Muscle of back (tissue), 3 donors: ENCODE measurements at regions not wholly inside any gene's neighbourhood (a gene's known extent, or its start where the extent isn't known, plus 50 kb on each side); places are given as distances from the start of the nearest gene placed in this dataset.

Experiments used
- DNase-seq, 3 donors: peaks; one replicate each; pipeline versions ENCODE4 v3.0.0 to v3.0.0-alpha.2; 2013

DNA sequence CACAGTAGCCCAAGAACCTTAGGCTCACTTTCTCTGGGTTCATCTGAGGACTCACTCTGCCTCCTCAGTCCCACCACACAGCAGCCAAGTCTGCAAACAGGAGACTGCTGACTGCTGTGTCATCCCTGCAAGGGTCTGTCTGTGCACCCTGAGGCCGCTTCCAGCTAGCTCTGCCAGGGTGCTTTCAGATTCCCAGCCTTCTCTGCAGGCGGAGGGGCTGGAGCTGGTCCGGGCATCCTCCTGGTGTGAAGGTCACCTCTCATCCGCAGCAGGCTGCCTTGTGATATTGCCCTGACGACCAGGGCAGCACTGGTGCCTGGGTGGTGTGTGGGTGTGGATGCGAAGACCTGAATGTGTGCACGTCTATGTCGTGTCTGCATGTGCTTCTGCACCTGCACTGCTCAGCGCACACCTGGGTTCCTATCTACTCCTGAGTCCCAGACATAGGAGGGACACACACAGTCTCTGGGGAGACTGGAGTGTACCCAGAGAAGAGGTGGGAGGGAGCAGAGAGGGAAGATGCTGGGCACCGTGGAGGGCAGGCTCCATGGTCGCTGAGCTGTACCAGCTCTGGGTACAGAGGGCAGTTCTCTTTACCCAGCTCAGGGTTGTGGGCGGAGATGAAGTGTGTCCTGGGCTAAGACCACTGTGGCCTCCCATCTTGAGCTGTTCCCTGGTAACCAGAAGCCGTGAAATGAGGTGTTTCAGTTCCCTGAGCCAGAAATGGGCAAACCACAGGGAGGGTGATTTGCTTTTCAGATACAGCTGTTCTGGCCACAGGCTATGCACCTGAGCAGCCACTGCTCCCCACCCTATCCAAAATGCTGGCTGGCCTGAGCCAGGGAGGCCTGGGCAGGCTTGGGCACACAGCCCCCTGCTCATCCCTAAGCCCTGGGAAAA is 160.9 kb upstream of the CSF3R start:
- no peak for DNase-seq

DNA sequence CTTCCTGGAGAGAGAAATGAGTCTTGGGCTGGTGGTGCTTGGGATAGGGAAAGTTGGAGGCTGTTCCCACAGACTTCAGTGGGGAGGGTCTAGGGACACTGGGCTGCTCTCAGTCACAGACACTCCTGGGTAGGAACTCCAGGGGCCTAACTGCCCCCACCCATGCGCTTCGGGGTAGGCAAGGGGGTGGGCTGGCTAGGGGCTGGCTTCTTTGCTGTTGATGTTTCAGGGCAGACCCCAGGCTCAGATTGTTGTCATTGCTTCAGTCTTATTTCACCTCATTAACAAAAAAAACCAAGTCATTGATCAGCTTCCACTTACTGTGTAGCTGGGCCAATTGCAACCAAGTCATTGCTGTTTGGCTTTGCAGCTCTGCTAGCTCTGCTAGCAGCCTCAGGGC is 160.1 kb upstream of the CSF3R start:
- DNase-seq = no peak

DNA sequence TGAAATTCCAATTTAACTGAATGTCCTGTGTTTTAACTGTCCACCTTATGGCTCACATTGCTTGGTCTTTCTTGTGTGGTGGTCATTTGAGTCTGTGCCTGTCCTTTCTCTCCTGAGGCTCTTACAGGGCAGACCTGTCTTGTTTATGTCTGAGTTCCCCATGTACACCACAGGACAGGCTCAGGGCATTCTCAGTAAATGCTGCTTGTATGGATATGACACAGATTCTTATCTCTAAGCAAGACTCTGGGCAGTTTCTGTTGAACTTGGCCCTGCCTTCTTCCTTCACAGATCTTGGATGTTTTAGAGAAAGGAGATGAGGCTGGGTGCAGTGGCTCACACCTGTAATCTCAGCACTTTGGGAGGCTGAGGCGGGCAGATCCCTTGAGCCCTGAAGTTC is 159.1 kb upstream of the CSF3R start:
- no peak for DNase-seq

GRCh38 chr1:36639461-36639860 is 156.7 kb upstream of the CSF3R start:
- no peak for DNase-seq

- DNase-seq = no peak
Observed at GRCh38 chr1:36638268-36638667, 155.6 kb upstream of the CSF3R start.

- no peak for DNase-seq
Observed at GRCh38 chr1:36636206-36636605, 153.5 kb upstream of the CSF3R start.

GRCh38 chr1:36635284-36635683 is 152.6 kb upstream of the CSF3R start:
- DNase-seq = no peak

DNA sequence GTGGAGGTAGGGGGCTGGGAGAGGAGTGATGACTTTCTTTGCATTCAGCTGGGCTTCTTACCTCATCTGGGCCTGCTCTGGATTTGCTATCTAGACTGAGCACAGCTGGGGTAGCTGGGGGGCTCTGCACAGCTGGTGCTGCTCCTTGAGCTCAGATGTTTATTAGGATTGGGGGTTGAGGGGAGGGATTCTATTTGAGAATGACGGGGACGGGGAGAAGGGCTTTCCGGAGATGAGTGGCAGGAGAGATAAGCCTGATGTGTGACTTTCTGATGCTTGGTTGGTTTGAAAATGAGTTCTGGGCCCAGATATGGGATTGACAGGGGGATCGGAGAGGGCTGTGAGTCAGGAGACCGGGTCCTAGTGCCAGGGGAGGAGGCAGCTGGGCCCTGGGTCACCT is 146.1 kb upstream of the CSF3R start:
- no peak for DNase-seq

DNA sequence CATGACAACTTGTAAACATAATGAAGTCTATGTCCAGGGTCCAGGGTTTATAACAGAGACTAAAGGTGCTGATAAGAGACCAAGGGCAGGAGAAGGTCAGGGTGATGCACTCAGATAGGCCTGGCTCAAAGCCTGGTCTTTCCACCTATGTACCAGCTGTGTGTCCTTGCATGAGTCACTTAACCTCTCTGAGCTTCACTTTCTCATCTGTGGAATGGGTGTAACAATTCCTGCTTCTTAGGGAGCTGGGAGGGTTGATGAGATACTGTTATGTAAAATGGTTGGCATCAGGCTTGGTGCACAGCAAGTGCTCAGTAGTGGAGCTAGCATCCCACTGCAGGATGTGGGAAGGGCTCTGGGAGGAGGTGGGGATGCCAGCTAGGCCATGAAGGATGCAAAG is 143.7 kb upstream of the CSF3R start:
- DNase-seq = no peak

DNA sequence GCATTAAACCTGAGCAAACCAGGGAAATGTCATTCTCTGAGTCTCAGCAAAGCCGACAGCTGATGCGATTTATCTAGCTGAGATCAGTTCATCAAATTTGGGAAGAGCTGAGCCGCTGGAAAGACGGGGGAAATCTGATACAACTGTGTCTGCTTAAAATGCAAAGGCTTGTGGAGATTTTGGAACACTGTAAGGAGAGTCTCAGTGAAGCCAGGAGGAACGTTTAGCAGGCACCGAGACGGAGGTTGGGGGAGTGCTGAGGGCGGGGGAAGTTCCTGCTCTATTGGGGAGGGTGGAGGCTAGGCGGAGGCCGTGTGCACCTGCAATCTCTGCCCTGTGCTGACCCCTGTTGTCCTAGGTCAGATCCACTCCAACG is 143.2 kb upstream of the CSF3R start:
- DNase-seq = peak in 2 of 3 donors; percentile 10 to 31

DNA sequence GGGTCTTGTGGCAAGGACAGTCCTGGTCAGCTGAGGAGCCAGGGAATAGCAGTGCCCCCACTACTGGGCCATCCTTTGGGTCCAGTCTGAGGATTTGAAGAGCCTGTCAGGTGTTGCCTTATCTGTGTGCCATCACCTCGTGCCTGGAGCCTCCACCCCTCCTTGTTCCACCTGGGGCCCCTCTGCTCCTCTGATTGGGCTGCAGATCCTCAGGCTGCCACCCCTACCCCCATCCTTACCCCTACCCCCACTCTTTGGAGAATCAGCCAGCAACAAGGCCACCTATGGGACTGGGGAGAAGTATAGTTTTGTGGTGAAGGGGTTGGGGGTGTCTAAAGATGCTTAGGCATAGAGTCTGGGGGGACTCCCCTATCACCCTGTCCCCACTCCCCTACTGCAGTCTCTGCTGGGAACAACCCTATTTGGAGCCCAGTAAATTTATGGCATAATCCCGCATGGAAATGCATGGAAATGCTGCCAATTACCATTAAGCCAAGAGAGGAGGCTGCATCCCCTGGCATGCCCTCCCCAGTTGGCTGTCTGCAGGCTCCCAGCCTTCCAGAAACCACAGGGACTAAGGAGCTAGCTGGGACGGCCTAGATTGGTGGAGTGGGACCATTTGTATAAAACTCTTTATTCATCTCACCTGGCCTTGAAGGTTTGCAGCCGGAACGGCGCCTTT is 142.7 kb upstream of the CSF3R start:
- no peak for DNase-seq

GRCh38 chr1:36624466-36624865 is 141.8 kb upstream of the CSF3R start:
- no peak for DNase-seq

DNA sequence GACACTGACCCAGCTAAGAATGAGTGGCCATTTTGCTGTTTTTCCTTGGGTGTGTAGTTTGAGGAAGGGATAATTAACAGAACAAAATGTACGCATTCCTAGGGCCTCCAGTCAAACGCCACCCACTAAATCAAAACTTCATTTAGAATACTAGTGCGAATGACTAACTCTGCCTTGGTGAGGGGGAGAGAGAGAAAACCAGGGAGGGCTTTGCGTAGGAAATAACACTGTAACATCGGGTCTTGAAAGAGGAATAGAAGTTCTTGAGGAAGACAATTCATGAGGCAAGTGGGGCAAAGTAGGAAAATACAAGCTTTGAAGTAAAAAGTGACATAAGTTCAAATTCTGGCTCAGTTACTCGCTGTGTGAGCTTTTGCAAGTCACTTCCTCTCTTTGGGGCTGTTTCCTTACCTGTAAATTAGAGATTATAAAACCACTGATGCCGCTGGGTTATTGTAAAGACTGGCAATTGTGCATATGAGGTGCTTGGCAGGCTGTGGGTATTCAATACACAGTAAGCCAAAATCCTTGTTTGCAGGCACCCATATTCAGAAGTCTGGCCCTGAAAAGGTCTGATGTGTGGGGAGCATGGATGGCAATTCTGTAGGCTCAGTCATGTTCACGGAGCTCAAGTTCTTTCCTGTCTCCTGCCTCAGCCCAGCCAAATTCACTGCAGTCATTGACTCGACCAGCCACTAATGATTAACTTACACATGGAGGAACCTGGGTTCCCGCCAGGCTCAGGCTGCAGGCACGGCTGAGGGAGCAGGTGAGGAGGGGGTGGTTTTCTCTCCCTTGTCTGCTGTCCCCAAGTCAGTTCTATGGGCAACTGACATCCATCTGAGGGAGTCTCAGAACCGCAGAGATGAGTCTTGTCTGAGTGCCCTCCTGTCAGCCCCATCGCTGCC is 140.3 kb upstream of the CSF3R start:
- DNase-seq = no peak

DNA sequence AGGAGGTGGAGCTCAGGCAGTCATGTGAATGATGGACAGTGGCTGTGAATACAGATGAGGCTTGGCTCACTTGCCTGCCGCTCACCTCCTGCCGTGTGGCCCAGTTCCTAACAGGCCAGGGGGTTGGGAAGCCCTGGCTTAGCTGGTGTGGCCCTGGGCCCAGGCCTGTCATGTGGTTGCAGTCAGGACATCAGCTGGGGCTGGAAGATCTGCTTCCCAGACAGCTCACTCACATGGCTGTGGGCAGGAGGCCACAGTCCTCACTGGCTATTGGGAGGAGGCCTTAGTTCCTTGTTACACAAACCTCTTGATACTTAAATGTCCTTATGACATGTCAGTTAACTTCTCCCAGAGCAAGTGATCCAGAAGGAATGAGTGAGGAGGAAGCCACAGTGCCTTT is 138.8 kb upstream of the CSF3R start:
- no peak for DNase-seq

DNA sequence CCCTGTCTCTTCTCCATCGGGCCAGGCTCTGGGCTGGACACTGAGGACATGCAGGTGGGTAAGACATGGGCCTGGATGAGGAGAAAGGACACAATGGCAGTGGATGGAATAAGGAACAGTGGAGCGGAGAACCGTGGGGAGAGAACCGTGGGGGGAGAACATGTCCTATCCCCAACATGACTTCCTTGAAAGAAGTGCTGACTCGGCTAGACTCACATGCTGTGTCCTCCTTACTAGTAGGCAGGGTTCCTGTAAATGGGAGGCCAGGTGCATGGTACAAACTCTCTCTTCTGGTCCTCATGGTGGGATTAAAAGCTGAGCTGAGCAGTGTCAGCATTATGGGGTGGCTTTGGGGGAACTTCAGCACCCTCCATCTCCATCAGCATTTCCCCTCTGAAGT is 137.4 kb upstream of the CSF3R start:
- DNase-seq = no peak

DNA sequence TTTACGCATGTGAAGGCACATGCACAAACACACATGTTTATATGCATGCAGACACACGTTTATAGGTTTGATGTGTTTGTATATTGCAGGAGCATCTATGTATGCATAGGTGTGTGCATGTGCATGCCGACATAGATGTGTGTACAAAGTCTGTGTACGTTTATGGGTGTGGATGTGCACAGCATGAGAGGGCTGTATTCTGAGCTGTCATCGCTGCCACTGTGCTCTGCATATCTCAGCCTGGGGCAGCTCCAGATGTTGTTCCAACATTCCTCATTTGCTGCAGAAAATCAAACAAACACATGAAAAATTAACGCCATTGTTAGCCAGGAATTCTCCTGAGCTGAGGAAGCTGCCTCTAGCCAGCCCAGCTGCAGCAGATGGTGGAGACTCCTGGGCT is 132.3 kb upstream of the CSF3R start:
- DNase-seq = no peak

GRCh38 chr1:36614571-36614970 is 131.9 kb upstream of the CSF3R start:
- DNase-seq = no peak

- no peak for DNase-seq
Observed at GRCh38 chr1:36613721-36614120, 131.0 kb upstream of the CSF3R start.

DNA sequence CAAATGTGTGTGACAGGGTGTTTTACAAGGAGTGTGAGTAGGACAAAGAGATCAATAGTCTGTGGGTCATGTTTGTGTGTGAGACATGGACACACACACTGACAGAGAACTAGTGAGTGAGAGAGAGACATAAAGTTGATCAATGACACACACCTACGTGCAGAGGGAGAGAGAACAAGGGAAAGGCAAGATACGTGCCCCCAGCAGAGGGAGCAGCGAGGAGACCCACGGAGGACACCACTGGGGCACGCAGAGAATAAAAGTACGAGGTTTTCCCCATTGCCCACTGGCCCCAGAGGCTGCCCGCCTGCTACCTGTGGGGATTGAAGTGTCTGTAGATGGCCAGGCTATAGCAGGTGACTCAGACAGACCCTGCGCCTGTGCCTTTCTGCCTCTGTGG is 130.2 kb upstream of the CSF3R start:
- no peak for DNase-seq

DNA sequence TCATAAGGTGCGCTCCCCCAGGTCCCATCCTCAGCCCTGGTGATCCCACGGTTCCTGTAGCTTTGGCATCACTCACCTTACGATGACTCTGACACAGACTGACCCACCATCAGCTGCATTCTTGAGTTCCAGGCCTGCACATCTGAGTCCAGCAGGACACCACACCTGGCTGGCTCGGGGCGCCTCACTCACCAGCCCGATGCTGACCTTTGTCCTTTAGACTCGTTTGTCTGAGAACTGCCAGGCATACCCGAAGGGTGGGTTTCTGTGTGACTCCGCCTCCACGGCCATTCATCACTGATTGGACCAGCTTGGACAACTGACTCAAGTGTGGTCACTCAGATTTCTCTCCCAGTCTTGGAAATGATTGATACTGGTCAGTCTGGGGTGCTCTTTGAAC is 129.4 kb upstream of the CSF3R start:
- DNase-seq = no peak

GRCh38 chr1:36609241-36610027 is 126.7 kb upstream of the CSF3R start:
- peak in 1 of 3 donors; percentile 29 for DNase-seq

GRCh38 chr1:36608272-36608671 is 125.6 kb upstream of the CSF3R start:
- no peak for DNase-seq
